ENCODE measurements at regions not wholly inside any gene's neighbourhood (a gene's known extent, or its start where the extent isn't known, plus 50 kb on each side); places are given as distances from the start of the nearest gene placed in this dataset.

- Histone ChIP-seq H3K4me2 (ENCODE audit: low read length) (no peak overlapping the region), H3K9me3 (ENCODE audit: low read length) (no peaks in the 10 kb centered on the region), H3K9me2 (ENCODE audit: insufficient read depth, low read length) (no peaks in the 10 kb centered on the region), H2AFZ (ENCODE audit: low read depth, low read length) (no peak overlapping the region), H3F3A (ENCODE audit: insufficient read depth, low read length, poor library complexity, severe bottlenecking) (no peaks in the 10 kb centered on the region), H4K20me1 (ENCODE audit: insufficient read depth) (no peaks in the 10 kb centered on the region), H3K36me3 (ENCODE audit: insufficient read depth, low read length) (no peaks in the 10 kb centered on the region), H3K4me3 (ENCODE audit: low read length) (no peak overlapping the region), H3K27ac (ENCODE audit: low read length) (no peak overlapping the region), H3K27me3 (ENCODE audit: insufficient read depth, low read depth, low read length) (no peaks in the 10 kb centered on the region), H3K9ac (ENCODE audit: low read length) (no peak overlapping the region), H3K79me2 (replicated peaks; ENCODE audit: insufficient read depth, low read length) (no peaks in the 10 kb centered on the region)
- TF ChIP-seq, protein P1, sequence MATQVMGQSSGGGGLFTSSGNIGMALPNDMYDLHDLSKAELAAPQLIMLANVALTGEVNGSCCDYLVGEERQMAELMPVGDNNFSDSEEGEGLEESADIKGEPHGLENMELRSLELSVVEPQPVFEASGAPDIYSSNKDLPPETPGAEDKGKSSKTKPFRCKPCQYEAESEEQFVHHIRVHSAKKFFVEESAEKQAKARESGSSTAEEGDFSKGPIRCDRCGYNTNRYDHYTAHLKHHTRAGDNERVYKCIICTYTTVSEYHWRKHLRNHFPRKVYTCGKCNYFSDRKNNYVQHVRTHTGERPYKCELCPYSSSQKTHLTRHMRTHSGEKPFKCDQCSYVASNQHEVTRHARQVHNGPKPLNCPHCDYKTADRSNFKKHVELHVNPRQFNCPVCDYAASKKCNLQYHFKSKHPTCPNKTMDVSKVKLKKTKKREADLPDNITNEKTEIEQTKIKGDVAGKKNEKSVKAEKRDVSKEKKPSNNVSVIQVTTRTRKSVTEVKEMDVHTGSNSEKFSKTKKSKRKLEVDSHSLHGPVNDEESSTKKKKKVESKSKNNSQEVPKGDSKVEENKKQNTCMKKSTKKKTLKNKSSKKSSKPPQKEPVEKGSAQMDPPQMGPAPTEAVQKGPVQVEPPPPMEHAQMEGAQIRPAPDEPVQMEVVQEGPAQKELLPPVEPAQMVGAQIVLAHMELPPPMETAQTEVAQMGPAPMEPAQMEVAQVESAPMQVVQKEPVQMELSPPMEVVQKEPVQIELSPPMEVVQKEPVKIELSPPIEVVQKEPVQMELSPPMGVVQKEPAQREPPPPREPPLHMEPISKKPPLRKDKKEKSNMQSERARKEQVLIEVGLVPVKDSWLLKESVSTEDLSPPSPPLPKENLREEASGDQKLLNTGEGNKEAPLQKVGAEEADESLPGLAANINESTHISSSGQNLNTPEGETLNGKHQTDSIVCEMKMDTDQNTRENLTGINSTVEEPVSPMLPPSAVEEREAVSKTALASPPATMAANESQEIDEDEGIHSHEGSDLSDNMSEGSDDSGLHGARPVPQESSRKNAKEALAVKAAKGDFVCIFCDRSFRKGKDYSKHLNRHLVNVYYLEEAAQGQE (IDR thresholded peaks at IDR 0.05; ENCODE audit: borderline replicate concordance), result no peak
- no peak for TF ChIP-seq MXI1 (conservative IDR thresholded peaks at IDR 0.05; ENCODE audit: poor library complexity, severe bottlenecking)
- TF ChIP-seq SMC3 (conservative IDR thresholded peaks at IDR 0.05; ENCODE audit: poor library complexity), result no peak
Observed at GRCh38 chr10:121296881-121297585, 301.2 kb downstream of the FGFR2 start.

DNA sequence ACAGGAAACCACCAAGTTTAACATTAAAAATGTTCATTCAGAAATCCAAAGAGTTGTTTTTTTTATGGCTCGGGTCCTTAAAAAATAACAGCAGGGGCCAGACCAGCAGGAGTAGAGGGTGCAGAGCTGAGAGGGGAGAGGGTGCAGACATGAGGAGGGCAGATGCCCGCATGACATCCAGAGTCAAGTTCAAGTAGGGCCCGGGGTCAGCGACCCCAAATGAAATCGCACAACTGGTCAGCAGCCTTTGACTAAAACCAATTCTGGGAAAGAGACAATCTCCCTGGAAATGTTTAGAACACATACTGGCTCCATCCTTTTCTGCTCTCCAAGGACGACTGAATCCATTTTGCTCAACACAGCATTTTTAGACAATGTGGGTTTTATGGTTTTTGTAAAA is 297.5 kb downstream of the FGFR2 start:
- H3K27ac ChIP-seq (ENCODE audit: low read length), result no peak overlapping the region
- no peaks in the 10 kb centered on the region for H3K36me3 ChIP-seq (ENCODE audit: insufficient read depth, low read length)
- no peak overlapping the region for H3K4me3 ChIP-seq (ENCODE audit: low read length)
- H3K9me2 ChIP-seq (ENCODE audit: insufficient read depth, low read length), result no peaks in the 10 kb centered on the region
- H3K9ac ChIP-seq (ENCODE audit: low read length), result no peak overlapping the region
- no peaks in the 10 kb centered on the region for H3K79me2 ChIP-seq (replicated peaks; ENCODE audit: insufficient read depth, low read length)
- H4K20me1 ChIP-seq (ENCODE audit: insufficient read depth), result no peaks in the 10 kb centered on the region
- H3K9me3 ChIP-seq (ENCODE audit: low read length), result no peaks in the 10 kb centered on the region
- no peaks in the 10 kb centered on the region for H3F3A ChIP-seq (ENCODE audit: insufficient read depth, low read length, poor library complexity, severe bottlenecking)
- no peaks in the 10 kb centered on the region for H3K27me3 ChIP-seq (ENCODE audit: insufficient read depth, low read depth, low read length)
- no peak overlapping the region for H2AFZ ChIP-seq (ENCODE audit: low read depth, low read length)
- H3K4me2 ChIP-seq (ENCODE audit: low read length), result no peak overlapping the region
- TF ChIP-seq RAD21 (conservative IDR thresholded peaks at IDR 0.05), result no peak
- TF ChIP-seq, protein P2, sequence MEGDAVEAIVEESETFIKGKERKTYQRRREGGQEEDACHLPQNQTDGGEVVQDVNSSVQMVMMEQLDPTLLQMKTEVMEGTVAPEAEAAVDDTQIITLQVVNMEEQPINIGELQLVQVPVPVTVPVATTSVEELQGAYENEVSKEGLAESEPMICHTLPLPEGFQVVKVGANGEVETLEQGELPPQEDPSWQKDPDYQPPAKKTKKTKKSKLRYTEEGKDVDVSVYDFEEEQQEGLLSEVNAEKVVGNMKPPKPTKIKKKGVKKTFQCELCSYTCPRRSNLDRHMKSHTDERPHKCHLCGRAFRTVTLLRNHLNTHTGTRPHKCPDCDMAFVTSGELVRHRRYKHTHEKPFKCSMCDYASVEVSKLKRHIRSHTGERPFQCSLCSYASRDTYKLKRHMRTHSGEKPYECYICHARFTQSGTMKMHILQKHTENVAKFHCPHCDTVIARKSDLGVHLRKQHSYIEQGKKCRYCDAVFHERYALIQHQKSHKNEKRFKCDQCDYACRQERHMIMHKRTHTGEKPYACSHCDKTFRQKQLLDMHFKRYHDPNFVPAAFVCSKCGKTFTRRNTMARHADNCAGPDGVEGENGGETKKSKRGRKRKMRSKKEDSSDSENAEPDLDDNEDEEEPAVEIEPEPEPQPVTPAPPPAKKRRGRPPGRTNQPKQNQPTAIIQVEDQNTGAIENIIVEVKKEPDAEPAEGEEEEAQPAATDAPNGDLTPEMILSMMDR (IDR thresholded peaks at IDR 0.05; ENCODE audit: poor library complexity, severe bottlenecking), result no peak
- no peak for TF ChIP-seq TAF1 (IDR thresholded peaks at IDR 0.05; ENCODE audit: low read depth)
- no peak for TF ChIP-seq EZH2 (IDR thresholded peaks at IDR 0.05; ENCODE audit: borderline replicate concordance, insufficient read depth, low read length, poor library complexity, severe bottlenecking)
- TF ChIP-seq MXI1 (conservative IDR thresholded peaks at IDR 0.05; ENCODE audit: poor library complexity, severe bottlenecking), result no peak
